HepG2 (cell line): ENCODE measurements at regions not wholly inside any gene's neighbourhood (a gene's known extent, or its start where the extent isn't known, plus 50 kb on each side); places are given as distances from the start of the nearest gene placed in this dataset.

ENCODE experiments used
- ATAC-seq: fragments of 200-7000 bp; cut with Tn5 transposase; 3 replicates; pipeline ENCODE4 v1.9.1; 2020; ENCODE audit warnings: mild to moderate bottlenecking, moderate library complexity
- BruUV-seq: library from RNA; stranded (reverse); fragments of 400-500 nt; replicated peaks from 2 replicates; lab custom pipeline; 2021; lab: Mats Ljungman, UMichigan
- CTCF ChIA-PET: fragments of 300-600 bp; formaldehyde crosslinking; extraction: SDS; loops from one replicate; lab custom pipeline; 2021; ENCODE audit warnings: low total read pairs, inconsistent platforms, low intra/inter-chr PET ratio; lab: Yijun Ruan, JAX
- POLR2A ChIA-PET: fragments of 350-600 bp; sonication (Branson Sonifier 250); formaldehyde crosslinking; loops from one replicate; lab custom pipeline; 2020; ENCODE audit warnings: antibody characterized with exemption, inconsistent platforms; lab: Yijun Ruan, JAX
- DNase-seq: peaks from one replicate; pipeline ENCODE4 v3.0.0-alpha.2; 2015; ENCODE audit warnings: low spot score
- FAIRE-seq: peaks from 3 replicates; lab custom pipeline; 2011; peaks lifted over from hg19 to GRCh38; lab: Jason Lieb, UNC
- H2AFZ ChIP-seq: one replicate; pipeline ENCODE4 v1.6.1; 2011; ENCODE audit warnings: low read length, inconsistent platforms
- H3K27ac ChIP-seq: fragments of 300-600 bp; 3 replicates; pipeline ENCODE4 v1.8.0; 2011; ENCODE audit warnings: mixed run types, mild to moderate bottlenecking, mixed read lengths, low read length, inconsistent platforms; ENCODE audit not compliant: insufficient read depth; ENCODE audit errors: extremely low read length
- H3K27me3 ChIP-seq, 2 experiments: fragments of 200-600 bp in 1 of 2; 2 replicates in 1 of 2; 3 replicates in 1 of 2; pipeline versions ENCODE4 v1.6.0 to v1.8.0; 2011; ENCODE audit warnings: low read length in 2 of 2, mild to moderate bottlenecking in 2 of 2, moderate library complexity in 2 of 2, inconsistent platforms in 1 of 2; ENCODE audit not compliant: insufficient read depth in 2 of 2, control insufficient read depth in 1 of 2
- H3K36me3 ChIP-seq, 2 experiments: fragments of 200-600 bp in 1 of 2; replicated peaks in 1 of 2; 2 replicates in 1 of 2; 3 replicates in 1 of 2; pipeline versions ENCODE4 v1.5.1 to v1.8.0; 2011; ENCODE audit warnings: low read length in 2 of 2, inconsistent platforms in 1 of 2; ENCODE audit not compliant: insufficient read depth in 2 of 2, control insufficient read depth in 1 of 2
- H3K4me1 ChIP-seq: 2 replicates; pipeline ENCODE4 v1.5.1; 2012; ENCODE audit warnings: low read length, inconsistent platforms; ENCODE audit not compliant: insufficient read depth
- H3K4me2 ChIP-seq: 2 replicates; pipeline ENCODE4 v1.6.0; 2011; ENCODE audit warnings: low read depth, low read length, inconsistent platforms
- H3K4me3 ChIP-seq, 3 experiments: fragments of 200-600 bp in 1 of 3; sonication (generic), shearing (Covaris generic) in 1 of 3; replicated peaks in 1 of 3; 2 replicates each; pipeline ENCODE4 v1.5.1; 2011 to 2016; ENCODE audit warnings: low read length in 3 of 3, inconsistent platforms in 2 of 3, low read depth in 2 of 3, mild to moderate bottlenecking in 2 of 3, control low read depth in 1 of 3, mixed read lengths in 1 of 3; ENCODE audit not compliant: insufficient read depth in 1 of 3
- H3K79me2 ChIP-seq: one replicate; pipeline ENCODE4 v1.6.1; 2011; ENCODE audit warnings: low read length, inconsistent platforms; ENCODE audit not compliant: insufficient read depth
- H3K9ac ChIP-seq: 2 replicates; pipeline ENCODE4 v1.6.0; 2011; ENCODE audit warnings: mild to moderate bottlenecking, low read depth, low read length, inconsistent platforms; ENCODE audit not compliant: insufficient read depth
- H3K9me3 ChIP-seq: 2 replicates; pipeline ENCODE4 v1.5.1; 2012; ENCODE audit warnings: mild to moderate bottlenecking, low read length
- H4K20me1 ChIP-seq: 2 replicates; pipeline ENCODE4 v1.6.0; 2011; ENCODE audit warnings: inconsistent platforms, mild to moderate bottlenecking, low read length, moderate library complexity; ENCODE audit not compliant: insufficient read depth
- AHDC1 ChIP-seq: sonication (generic); formaldehyde crosslinking; IDR thresholded peaks from 2 replicates; pipeline ENCODE4 v1.5.1; 2020; ENCODE audit warnings: mild to moderate bottlenecking, missing genetic modification reagents, borderline replicate concordance
- CEBPB ChIP-seq: IDR thresholded peaks from 2 replicates; pipeline ENCODE4 v1.6.1; 2011; ENCODE audit warnings: low read depth, low read length, improper control_type of control experiment, borderline replicate concordance
- MIER3 ChIP-seq: IDR thresholded peaks from 2 replicates; pipeline ENCODE4 v1.6.1; 2016; ENCODE audit warnings: missing compliant biosample characterization, borderline replicate concordance
- ZNF280B ChIP-seq: sonication (generic); formaldehyde crosslinking; IDR thresholded peaks from 2 replicates; pipeline ENCODE4 v1.5.0; 2020; ENCODE audit warnings: missing genetic modification reagents, mild to moderate bottlenecking, borderline replicate concordance
- ZNF503 ChIP-seq: sonication (generic); formaldehyde crosslinking; IDR thresholded peaks from 2 replicates; pipeline ENCODE4 v1.4.0; 2020; ENCODE audit warnings: missing genetic modification reagents
- ZNF547 ChIP-seq: sonication (generic); formaldehyde crosslinking; IDR thresholded peaks from 2 replicates; pipeline ENCODE4 v1.5.1; 2020; ENCODE audit warnings: mild to moderate bottlenecking, missing genetic modification reagents
- ZNF670 ChIP-seq: sonication (generic); formaldehyde crosslinking; IDR thresholded peaks from 2 replicates; pipeline ENCODE4 v1.8.0; 2022; ENCODE audit warnings: mild to moderate bottlenecking, missing genetic modification reagents, borderline replicate concordance
- ZNF777 ChIP-seq: sonication (generic); formaldehyde crosslinking; IDR thresholded peaks from 2 replicates; pipeline ENCODE4 v1.4.0; 2020; ENCODE audit warnings: missing genetic modification reagents
- ZSCAN21 ChIP-seq: sonication (generic); formaldehyde crosslinking; IDR thresholded peaks from 2 replicates; pipeline ENCODE4 v1.8.0; 2022; ENCODE audit warnings: mild to moderate bottlenecking, missing genetic modification reagents, moderate library complexity, borderline replicate concordance
- WGBS: methylation state at CpG from one replicate; pipeline ENCODE4 v1.1.6; 2017; ENCODE audit warnings: low lambda C conversion rate; 5-methylcytosine and 5-hydroxymethylcytosine counted together
- in situ Hi-C: cut with HindIII; loops from 2 replicates; pipeline ENCODE4 v1.10.0; 2017; ENCODE audit warnings: low pct_unique_long_range_greater_than_20kb; ENCODE audit not compliant: extremely low pct_ligation_motif_present
- intact Hi-C: fragments of 100-400 bp; cut with micrococcal nuclease; formaldehyde crosslinking; loops from one replicate; pipeline ENCODE4 v1.10.0; 2022; ENCODE audit not compliant: unreplicated experiment

GRCh38 chr20:23145281-23145700 lies 59.2 kb upstream of the CD93 start:
- Histone ChIP-seq H3K36me3 (no peaks in the 10 kb centered on the region), H3K4me1 (peaks cover 43% of the 10 kb centered on the region), H3K9me3 (peaks cover 5% of the 10 kb centered on the region; the same call in 1 of the 2 replicates), H4K20me1 (no peaks in the 10 kb centered on the region), H3K27ac (no peak overlapping the region), H3K27me3 (0 out of 5 replicates have a peak, but pooled peaks cover 2 to 5% of the 10 kb centered on the region in 2 experiments), H3K4me3 (no peak overlapping the region), H3K4me2 (no peak overlapping the region), H2AFZ (no peak overlapping the region), H3K79me2 (no peaks in the 10 kb centered on the region), H3K9ac (no peak overlapping the region)
- POLR2A ChIA-PET: no interaction called here
- intact Hi-C loops (no loop called here), in situ Hi-C loops (no loop called here)
- no TSS peak for BruUV-seq
- CTCF ChIA-PET: no interaction called here
- FAIRE-seq: no peak
- no peak for DNase-seq
- TF ChIP-seq MIER3 (CRISPR knock-in tag) (no peak), CEBPB (no peak), ZNF280B (CRISPR knock-in tag) (0 out of 2 replicates have a peak, but pooled peaks have one; percentile 29)
- no peak for ATAC-seq
- WGBS: 76% methylated on average over 9 of the region's 9 CpGs

GRCh38 chr20:23144856-23145255 lies 58.7 kb upstream of the CD93 start:
- ATAC-seq: no peak
- TF ChIP-seq ZNF670: no peak
- no peak for TF ChIP-seq ZNF503
- no peak for TF ChIP-seq ZNF777 (CRISPR knock-in tag)
- TF ChIP-seq AHDC1 (CRISPR knock-in tag): no peak
- no peak for TF ChIP-seq ZSCAN21
- no peak for TF ChIP-seq ZNF547 (CRISPR knock-in tag)

More at GRCh38 chr20:23144856-23145255, 58.7 kb upstream of the CD93 start:
- DNase-seq (no peak), FAIRE-seq (no peak)
- Histone ChIP-seq H3K36me3 (no peaks in the 10 kb centered on the region), H3K4me3 (no peak overlapping the region), H3K4me1 (peaks cover 43% of the 10 kb centered on the region), H3K4me2 (no peak overlapping the region), H3K9ac (no peak overlapping the region), H2AFZ (no peak overlapping the region), H3K27me3 (0 out of 5 replicates have a peak, but pooled peaks cover 2 to 5% of the 10 kb centered on the region in 2 experiments), H3K9me3 (peaks cover 5% of the 10 kb centered on the region; the same call in 1 of the 2 replicates), H3K79me2 (no peaks in the 10 kb centered on the region), H3K27ac (no peak overlapping the region), H4K20me1 (no peaks in the 10 kb centered on the region)
- ChIA-PET CTCF (no interaction called here), POLR2A (no interaction called here)
- 57% methylated on average over 7 of the region's 7 CpGs for WGBS
- no TSS peak for BruUV-seq
- in situ Hi-C loops: no loop called here
- intact Hi-C loops: no loop called here
